AG04449 (cell line): ENCODE measurements at regions not wholly inside any gene's neighbourhood (a gene's known extent, or its start where the extent isn't known, plus 50 kb on each side); places are given as distances from the start of the nearest gene placed in this dataset.

ENCODE experiments used
- CTCF ChIA-PET: fragments of 350-600 bp; formaldehyde crosslinking; extraction: SDS; loops from one replicate; lab custom pipeline; 2021; ENCODE audit warnings: antibody characterized with exemption; lab: Yijun Ruan, JAX
- POLR2A ChIA-PET: fragments of 400-600, 350-600 bp; formaldehyde crosslinking; extraction: SDS; loops from one replicate; lab custom pipeline; 2020; ENCODE audit warnings: antibody characterized with exemption, inconsistent platforms; lab: Yijun Ruan, JAX
- DNase-seq: peaks from one replicate; pipeline ENCODE4 v3.0.0-alpha.2; 2010; ENCODE audit warnings: low read depth, low spot score
- H3K4me3 ChIP-seq: 2 replicates; pipeline ENCODE4 v1.5.1; 2011; ENCODE audit warnings: low read depth, mild to moderate bottlenecking, control low read depth, low read length
- CTCF ChIP-seq: IDR thresholded peaks from one replicate; pipeline ENCODE4 v1.5.1; 2011; ENCODE audit warnings: mild to moderate bottlenecking, moderate library complexity, low read length, control low read depth, inconsistent platforms; ENCODE audit not compliant: insufficient read depth; ENCODE audit errors: missing control alignments

GRCh38 chr10:20986049-20986448, 88.9 kb upstream of the NEBL start:
- H3K4me3 ChIP-seq, result no peak overlapping the region
- POLR2A ChIA-PET, result no interaction called here
- CTCF ChIA-PET, result no interaction called here

GRCh38 chr10:20984662-20985061, 87.6 kb upstream of the NEBL start:
- H3K4me3 ChIP-seq, result no peak overlapping the region
- ChIA-PET CTCF (no interaction called here), POLR2A (no interaction called here)
- DNase-seq, result no peak
- no peak for TF ChIP-seq CTCF

More at GRCh38 chr10:20986049-20986448, 88.9 kb upstream of the NEBL start:
- TF ChIP-seq CTCF, result no peak
- DNase-seq, result no peak

GRCh38 chr10:20981419-20981953, 84.4 kb upstream of the NEBL start:
- ChIA-PET CTCF (no interaction called here), POLR2A (no interaction called here)
- no peak for DNase-seq
- TF ChIP-seq CTCF, result no peak
- H3K4me3 ChIP-seq, result no peak overlapping the region

GRCh38 chr10:20978617-20979016, 81.5 kb upstream of the NEBL start:
- no peak for TF ChIP-seq CTCF
- POLR2A ChIA-PET, result no interaction called here

GRCh38 chr10:20977300-20977699, 80.2 kb upstream of the NEBL start:
- no peak for TF ChIP-seq CTCF
- no peak for DNase-seq
- no peak overlapping the region for H3K4me3 ChIP-seq
- ChIA-PET POLR2A (no interaction called here), CTCF (no interaction called here)

More at GRCh38 chr10:20978617-20979016, 81.5 kb upstream of the NEBL start:
- CTCF ChIA-PET, result no interaction called here
- H3K4me3 ChIP-seq, result no peak overlapping the region
- no peak for DNase-seq

- H3K4me3 ChIP-seq, result no peak overlapping the region
- TF ChIP-seq CTCF, result no peak
- DNase-seq, result no peak
- ChIA-PET POLR2A (no interaction called here), CTCF (no interaction called here)
Observed at GRCh38 chr10:20976891-20977290, 79.8 kb upstream of the NEBL start.
